Activated CD8-positive, alpha-beta T cell treated with anti-CD3 and anti-CD28 coated beads for 36 hours (primary cell): ENCODE measurements at regions not wholly inside any gene's neighbourhood (a gene's known extent, or its start where the extent isn't known, plus 50 kb on each side); places are given as distances from the start of the nearest gene placed in this dataset.

Source experiments
- ATAC-seq: fragments of 200-7000 bp; cut with Tn5 transposase; one replicate; pipeline ENCODE4 v1.10.0; 2021; ENCODE audit warnings: mild to moderate bottlenecking, moderate library complexity
- CTCF ChIA-PET: fragments of 350-600 bp; sonication (Branson Sonifier 250); formaldehyde crosslinking; loops from one replicate; lab custom pipeline; 2021; ENCODE audit warnings: antibody characterized with exemption; lab: Charles Lee
- POLR2A ChIA-PET: fragments of 350-600 bp; sonication (Branson Sonifier 250); formaldehyde crosslinking; loops from one replicate; lab custom pipeline; 2021; ENCODE audit warnings: antibody characterized with exemption; lab: Charles Lee
- DNase-seq: peaks from one replicate; pipeline ENCODE4 v3.0.0-alpha.2; 2020
- H3K27ac Mint-ChIP-seq: one replicate; pipeline ENCODE4 v1.8.0; 2021; ENCODE audit warnings: mild to moderate bottlenecking, mixed read lengths
- H3K27me3 Mint-ChIP-seq: one replicate; pipeline ENCODE4 v1.8.0; 2021; ENCODE audit warnings: mixed read lengths
- H3K36me3 Mint-ChIP-seq: one replicate; pipeline ENCODE4 v1.8.0; 2021; ENCODE audit warnings: low read depth, mixed read lengths
- H3K4me1 Mint-ChIP-seq: one replicate; pipeline ENCODE4 v1.8.0; 2021; ENCODE audit warnings: low read depth, mixed read lengths
- H3K4me3 Mint-ChIP-seq: one replicate; pipeline ENCODE4 v1.8.0; 2021; ENCODE audit warnings: mild to moderate bottlenecking, moderate library complexity, mixed read lengths
- H3K9me3 Mint-ChIP-seq: one replicate; pipeline ENCODE4 v1.8.0; 2021; ENCODE audit warnings: mixed read lengths
- CTCF ChIP-seq: fragments of 200-600 bp; IDR thresholded peaks from one replicate; pipeline ENCODE4 v1.8.0; 2022; ENCODE audit warnings: antibody characterized with exemption, mild to moderate bottlenecking
- intact Hi-C: fragments of 100-400 bp; cut with micrococcal nuclease; formaldehyde crosslinking; loops from one replicate; pipeline ENCODE4 v1.10.0; 2022

- ChIA-PET CTCF (no interaction called here), POLR2A (no interaction called here)
- TF ChIP-seq CTCF, result no peak
- Mint-ChIP-seq H3K9me3 (peaks cover 2% of the 10 kb centered on the region), H3K27me3 (peaks cover 3% of the 10 kb centered on the region), H3K4me1 (no peaks in the 10 kb centered on the region), H3K27ac (no peak overlapping the region), H3K36me3 (no peaks in the 10 kb centered on the region), H3K4me3 (no peak overlapping the region)
- ATAC-seq, result no peak
- intact Hi-C loops, result no loop called here
- no peak for DNase-seq
Measured at GRCh38 chr1:213679153-213679552, 308.6 kb upstream of the PROX1 start.

- intact Hi-C loops, result no loop called here
- ChIA-PET CTCF (no interaction called here), POLR2A (no interaction called here)
- Mint-ChIP-seq H3K4me3 (no peak overlapping the region), H3K27ac (no peak overlapping the region), H3K27me3 (peaks cover 3% of the 10 kb centered on the region), H3K9me3 (peaks cover 2% of the 10 kb centered on the region), H3K4me1 (no peaks in the 10 kb centered on the region), H3K36me3 (no peaks in the 10 kb centered on the region)
- DNase-seq (no peak), ATAC-seq (no peak)
- no peak for TF ChIP-seq CTCF
Measured at GRCh38 chr1:213680677-213681325, 307.0 kb upstream of the PROX1 start.

GRCh38 chr1:213681788-213682340, 305.9 kb upstream of the PROX1 start:
- intact Hi-C loops, result no loop called here
- Mint-ChIP-seq H3K4me3 (no peak overlapping the region), H3K36me3 (no peaks in the 10 kb centered on the region), H3K9me3 (peaks cover 2% of the 10 kb centered on the region), H3K27ac (no peak overlapping the region), H3K4me1 (no peaks in the 10 kb centered on the region), H3K27me3 (peaks cover 3% of the 10 kb centered on the region)
- no peak for TF ChIP-seq CTCF
- DNase-seq (no peak), ATAC-seq (no peak)
- CTCF ChIA-PET, result no interaction called here
- POLR2A ChIA-PET, result no interaction called here

- H3K36me3 Mint-ChIP-seq, result no peaks in the 10 kb centered on the region
- DNase-seq (no peak), ATAC-seq (no peak)
- POLR2A ChIA-PET, result no interaction called here
- CTCF ChIA-PET, result no interaction called here
- H3K27me3 Mint-ChIP-seq, result peaks cover 3% of the 10 kb centered on the region
- intact Hi-C loops, result no loop called here
- peaks cover 2% of the 10 kb centered on the region for H3K9me3 Mint-ChIP-seq
- TF ChIP-seq CTCF, result no peak
- no peak overlapping the region for H3K27ac Mint-ChIP-seq
- no peak overlapping the region for H3K4me3 Mint-ChIP-seq
- no peaks in the 10 kb centered on the region for H3K4me1 Mint-ChIP-seq
Measured at GRCh38 chr1:213683529-213683928, 304.2 kb upstream of the PROX1 start.

- Mint-ChIP-seq H3K4me3 (no peak overlapping the region), H3K27ac (no peak overlapping the region), H3K9me3 (peaks cover 2% of the 10 kb centered on the region), H3K4me1 (no peaks in the 10 kb centered on the region), H3K36me3 (no peaks in the 10 kb centered on the region), H3K27me3 (peaks cover 3% of the 10 kb centered on the region)
- no peak for ATAC-seq
- no peak for DNase-seq
- ChIA-PET CTCF (no interaction called here), POLR2A (no interaction called here)
- intact Hi-C loops, result no loop called here
- no peak for TF ChIP-seq CTCF
Measured at GRCh38 chr1:213684454-213684853, 303.3 kb upstream of the PROX1 start.
